Renal cortical epithelial cell (primary cell): ENCODE measurements at regions not wholly inside any gene's neighbourhood (a gene's known extent, or its start where the extent isn't known, plus 50 kb on each side); places are given as distances from the start of the nearest gene placed in this dataset.
"Not testable (repeated sequence)": the region's sequence is repeated elsewhere in the genome, so short reads cannot be mapped to it uniquely, and the experiment has no call there.

Experiments
- DNase-seq: peaks from one replicate; pipeline ENCODE4 v3.0.0-alpha.2; 2011; ENCODE audit warnings: low read depth

- not testable (repeated sequence) for DNase-seq
Observed at GRCh38 chr5:118282480-118283038, 705.8 kb downstream of the DTWD2 start.

DNA sequence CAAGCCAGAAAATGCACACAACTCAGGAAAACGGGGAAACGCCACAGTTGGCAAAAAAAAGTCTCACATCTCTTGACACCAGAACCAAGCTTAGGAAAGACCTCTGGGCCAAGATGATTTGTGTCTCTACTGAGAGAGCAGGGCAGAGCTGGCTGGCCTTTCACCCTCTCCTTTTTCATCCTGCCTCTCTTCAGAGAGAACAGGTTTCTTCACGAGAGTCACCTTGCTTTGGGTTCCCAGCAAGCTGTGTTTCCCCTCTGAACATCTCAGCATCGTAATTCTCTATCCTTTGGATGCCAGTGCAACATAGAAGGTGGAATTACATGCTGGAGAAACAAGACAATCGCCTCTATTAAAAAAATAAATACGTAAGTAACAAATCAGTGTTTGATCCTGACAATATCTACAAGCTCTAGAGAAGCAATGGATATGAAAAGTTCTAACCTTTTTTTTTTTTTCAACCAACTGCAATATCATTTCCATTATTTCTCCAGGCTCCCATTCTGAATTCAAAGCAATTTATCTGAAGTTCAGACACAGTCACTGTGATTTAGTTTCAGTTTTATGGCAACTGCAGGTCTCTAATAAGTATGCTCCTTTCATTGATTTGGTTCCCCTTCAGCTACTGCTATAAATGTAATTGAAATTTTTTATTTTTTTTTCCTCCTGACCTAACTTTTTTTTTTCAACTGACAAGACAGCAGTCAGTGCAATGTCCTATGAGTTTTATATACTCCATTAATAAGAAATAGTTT is 708.6 kb downstream of the DTWD2 start:
- DNase-seq, result no peak

DNA sequence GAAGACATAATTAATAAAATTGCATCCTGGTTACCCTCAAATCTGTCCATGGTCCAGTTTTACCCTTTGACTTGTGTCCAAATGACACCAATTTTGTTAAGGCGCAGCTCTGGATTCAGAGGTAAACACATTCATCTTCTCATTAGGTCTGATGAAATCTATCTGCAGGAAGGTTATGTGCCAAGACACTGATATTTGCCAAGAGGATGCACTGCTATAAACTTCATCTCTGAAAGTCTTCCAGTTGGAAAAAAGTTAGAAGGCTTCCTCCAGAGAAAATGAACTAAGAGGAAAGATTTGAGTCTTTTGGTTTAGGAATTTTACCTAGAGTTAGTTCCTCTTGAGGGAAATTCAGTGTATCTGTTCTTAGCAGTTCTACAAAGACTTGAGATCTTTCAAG is 717.8 kb downstream of the DTWD2 start:
- no peak for DNase-seq

- DNase-seq, result no peak
Observed at GRCh38 chr5:118258223-118258622, 730.1 kb downstream of the DTWD2 start.

DNA sequence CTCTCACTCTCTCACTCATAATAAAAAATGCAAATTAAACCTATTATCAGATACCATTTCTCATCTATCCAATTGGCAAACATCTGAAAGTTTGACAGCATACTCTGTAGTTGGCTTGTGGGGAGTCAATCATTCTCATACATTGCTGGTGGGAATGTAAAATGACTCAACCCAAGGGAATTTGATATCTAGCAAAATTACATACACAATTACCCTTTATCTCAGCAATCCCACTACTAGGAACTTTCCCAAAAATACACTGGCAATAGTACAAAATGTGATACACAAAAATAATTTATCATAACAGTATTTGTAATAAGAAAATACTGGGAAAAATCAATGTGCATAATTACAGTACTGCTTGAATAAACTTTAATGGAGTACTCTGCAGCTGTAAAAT is 731.3 kb downstream of the DTWD2 start:
- no peak for DNase-seq

- no peak for DNase-seq
Observed at GRCh38 chr5:118253225-118254061, 734.9 kb downstream of the DTWD2 start.

- no peak for DNase-seq
Observed at GRCh38 chr5:118249386-118249785, 739.0 kb downstream of the DTWD2 start.

GRCh38 chr5:118247458-118247857 is 740.9 kb downstream of the DTWD2 start:
- DNase-seq, result no peak

GRCh38 chr5:118243613-118244012 is 744.7 kb downstream of the DTWD2 start:
- DNase-seq, result no peak

DNA sequence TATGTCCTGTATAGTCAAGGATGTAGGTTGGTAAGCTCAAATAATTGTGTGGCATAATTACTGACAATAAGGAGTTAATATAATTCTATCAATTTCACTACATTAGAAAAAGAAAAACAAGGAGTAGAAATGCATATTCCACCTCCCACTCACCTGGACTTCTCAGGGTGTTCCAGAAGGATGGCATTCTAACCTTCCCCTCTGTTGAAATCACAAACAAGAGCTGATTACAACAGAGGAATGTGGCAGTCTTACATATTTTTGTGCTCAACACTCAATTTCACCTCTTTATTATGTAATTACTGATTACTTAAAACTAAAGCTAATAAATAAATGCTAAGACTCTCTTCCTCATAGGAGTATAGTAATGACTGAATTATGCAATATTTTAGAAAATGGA is 745.3 kb downstream of the DTWD2 start:
- DNase-seq, result no peak

GRCh38 chr5:118236108-118236849 is 752.1 kb downstream of the DTWD2 start:
- no peak for DNase-seq

DNA sequence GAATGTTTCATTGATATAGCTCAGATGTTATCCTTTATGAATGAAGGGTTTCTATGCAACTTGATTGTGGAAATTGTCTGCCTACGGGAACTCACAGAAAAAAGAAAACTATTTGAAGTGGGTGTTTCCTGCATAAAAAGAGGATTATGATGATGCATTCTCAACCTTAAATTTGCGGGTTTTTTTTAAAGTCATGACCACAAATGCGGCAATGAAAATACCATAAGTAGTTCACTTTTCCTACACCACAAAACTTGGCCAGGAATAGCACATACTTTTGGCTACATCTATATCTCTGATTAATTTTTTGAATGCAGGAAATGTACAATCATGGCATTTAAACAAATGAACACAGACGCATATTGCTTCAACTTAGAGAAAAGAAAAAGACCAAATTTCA is 754.7 kb downstream of the DTWD2 start:
- no peak for DNase-seq

DNA sequence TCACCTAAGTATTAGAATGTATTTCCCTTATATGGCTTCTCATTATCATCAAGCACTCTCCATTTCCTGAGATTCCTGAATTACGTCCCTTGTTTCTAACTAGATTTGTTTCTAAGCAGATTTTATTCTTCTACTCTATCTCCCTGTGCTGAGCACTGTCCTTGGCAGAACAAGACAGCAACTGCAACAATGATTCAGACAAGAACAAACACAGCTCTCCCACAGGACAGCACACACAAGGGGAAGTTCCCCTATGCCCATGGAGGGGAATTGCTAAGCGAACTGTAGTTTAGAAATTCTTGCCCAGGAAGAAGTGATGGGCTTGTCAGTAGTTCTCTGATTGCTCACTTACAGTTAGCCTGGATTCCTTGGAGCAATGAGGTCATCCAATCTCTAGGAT is 759.9 kb downstream of the DTWD2 start:
- DNase-seq, result no peak

DNA sequence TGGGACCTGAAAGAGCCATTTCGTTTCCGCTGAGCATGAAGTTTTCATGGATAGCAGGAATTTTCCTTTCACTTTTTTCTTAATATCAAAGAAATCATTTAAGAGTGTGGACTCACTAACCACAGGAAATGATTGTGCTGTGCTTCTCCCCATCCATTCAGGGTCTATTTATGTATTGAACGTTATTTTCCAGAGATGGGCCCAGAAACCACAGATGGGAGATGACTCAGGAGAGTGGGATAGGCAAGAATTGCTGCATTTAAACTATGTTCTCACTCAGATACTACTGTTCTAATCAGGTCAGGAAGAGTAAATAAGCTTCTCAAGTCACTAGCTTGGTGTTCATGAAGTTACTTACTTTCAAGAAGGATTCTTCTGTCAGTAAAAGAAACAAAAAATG is 763.8 kb downstream of the DTWD2 start:
- DNase-seq, result peak; percentile 7

GRCh38 chr5:118220556-118221195 is 767.7 kb downstream of the DTWD2 start:
- DNase-seq, result no peak

GRCh38 chr5:118211606-118212005 is 776.7 kb downstream of the DTWD2 start:
- DNase-seq, result no peak

DNA sequence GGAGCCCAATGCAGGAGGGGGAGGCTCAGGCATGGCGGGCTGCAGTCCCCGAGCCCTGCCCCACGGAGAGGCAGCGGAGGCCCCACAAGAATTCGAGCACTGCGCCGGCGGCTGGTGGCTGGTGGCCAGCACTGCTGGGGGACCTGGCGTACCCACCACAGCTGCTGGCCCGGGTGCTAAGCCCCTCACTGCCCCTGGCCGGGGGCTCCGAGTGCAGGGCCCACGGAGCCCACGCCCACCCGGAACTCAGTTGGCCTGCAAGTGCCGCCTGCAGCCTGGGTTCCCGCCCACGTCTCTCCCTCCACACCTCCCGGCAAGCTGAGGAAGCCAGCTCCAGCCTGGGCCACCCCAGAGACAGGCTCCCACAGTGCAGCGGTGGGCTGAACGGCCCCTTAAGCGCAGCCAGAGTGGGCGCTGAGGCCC is 780.3 kb downstream of the DTWD2 start:
- DNase-seq, result no peak

- DNase-seq, result no peak
Observed at GRCh38 chr5:118199801-118200200, 788.5 kb downstream of the DTWD2 start.

GRCh38 chr5:118196229-118196628 is 792.1 kb downstream of the DTWD2 start:
- no peak for DNase-seq

DNA sequence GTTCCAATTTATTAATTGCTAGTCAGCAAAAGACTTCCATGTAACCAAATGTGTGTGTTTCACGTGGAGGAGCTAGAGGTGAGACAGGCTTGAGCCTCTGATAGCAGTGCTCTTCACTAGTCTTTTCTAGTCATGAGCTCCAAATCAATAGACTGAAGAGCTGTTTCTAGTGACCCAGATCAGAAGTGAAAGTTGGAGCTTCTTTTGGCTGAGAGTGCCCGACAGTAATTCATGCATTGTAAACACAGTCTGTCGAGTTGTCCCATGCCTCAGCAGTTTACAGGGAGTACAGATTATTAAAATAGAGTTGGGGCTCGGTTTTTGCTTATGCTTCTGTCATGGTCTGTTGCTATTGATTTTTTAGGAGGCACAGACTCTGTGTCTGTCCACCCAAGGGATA is 793.1 kb downstream of the DTWD2 start:
- DNase-seq, result peak; percentile 7

- DNase-seq, result no peak
Observed at GRCh38 chr5:118193194-118193905, 795.0 kb downstream of the DTWD2 start.
